ENCODE measurements at regions not wholly inside any gene's neighbourhood (a gene's known extent, or its start where the extent isn't known, plus 50 kb on each side); places are given as distances from the start of the nearest gene placed in this dataset.

DNA sequence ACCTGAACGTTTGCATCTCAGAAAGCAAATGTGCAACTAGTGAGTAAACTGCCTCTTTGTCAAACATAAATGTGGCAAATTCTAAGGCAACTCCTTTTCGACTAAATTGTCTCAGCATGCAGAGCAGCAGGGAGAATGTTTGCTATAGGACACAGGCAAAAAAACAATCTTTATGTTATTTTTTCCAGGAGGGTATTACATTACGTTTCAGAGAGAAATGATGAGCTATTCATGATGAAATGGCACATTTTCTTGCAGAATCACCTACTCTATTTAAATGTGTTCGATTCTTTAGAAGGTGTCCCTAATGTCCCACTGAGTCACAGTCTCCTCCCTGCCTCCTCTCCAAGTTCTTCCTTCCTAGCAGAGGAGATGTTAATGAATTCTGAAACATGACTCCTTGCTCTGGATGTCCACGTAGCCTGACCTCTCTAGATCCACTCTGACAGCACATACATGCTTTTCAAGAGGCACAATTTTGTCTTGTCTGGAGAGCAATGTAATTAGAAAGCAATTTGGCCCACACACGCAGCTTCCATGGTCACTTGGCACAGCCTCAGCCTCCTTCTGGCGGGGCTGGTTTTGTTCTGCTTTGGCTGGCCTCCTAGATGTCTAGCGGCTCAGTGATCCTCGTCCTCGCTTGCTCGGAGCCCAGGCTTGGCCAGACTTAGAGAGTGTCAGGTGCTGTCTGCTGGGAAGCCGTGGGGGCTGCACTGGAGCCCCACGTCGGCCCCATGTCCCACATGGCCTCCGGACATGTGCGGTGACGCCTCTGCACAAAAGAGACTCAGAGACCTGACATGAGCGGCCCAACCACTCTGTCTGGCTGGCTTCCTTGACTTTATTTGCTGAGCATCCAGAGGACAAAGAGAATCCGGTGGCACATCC is 125.7 kb upstream of the ZNF438 start:
- H3K4me1 ChIP-seq (ENCODE audit: control insufficient read depth, insufficient read depth, low read length): peaks cover 10% of the 10 kb centered on the region
- H3K4me3 ChIP-seq (ENCODE audit: low read length in 2 of 2): peak overlapping the region in 1 of 2 donors; percentile 41
- H3K9ac ChIP-seq (ENCODE audit: low read length in 2 of 2): no peak overlapping the region
- H3K27me3 ChIP-seq (ENCODE audit: control insufficient read depth in 1 of 2, insufficient read depth in 2 of 2, low read length in 2 of 2): no peaks in the 10 kb centered on the region
- no peaks in the 10 kb centered on the region for H3K36me3 ChIP-seq (ENCODE audit: control insufficient read depth in 2 of 2, insufficient read depth in 2 of 2, low read length in 2 of 2)
- no peaks in the 10 kb centered on the region for H3K9me3 ChIP-seq (ENCODE audit: control insufficient read depth in 2 of 2, low read length in 2 of 2)
- H3K27ac ChIP-seq (ENCODE audit: low read length): peak overlapping the region; percentile 43

DNA sequence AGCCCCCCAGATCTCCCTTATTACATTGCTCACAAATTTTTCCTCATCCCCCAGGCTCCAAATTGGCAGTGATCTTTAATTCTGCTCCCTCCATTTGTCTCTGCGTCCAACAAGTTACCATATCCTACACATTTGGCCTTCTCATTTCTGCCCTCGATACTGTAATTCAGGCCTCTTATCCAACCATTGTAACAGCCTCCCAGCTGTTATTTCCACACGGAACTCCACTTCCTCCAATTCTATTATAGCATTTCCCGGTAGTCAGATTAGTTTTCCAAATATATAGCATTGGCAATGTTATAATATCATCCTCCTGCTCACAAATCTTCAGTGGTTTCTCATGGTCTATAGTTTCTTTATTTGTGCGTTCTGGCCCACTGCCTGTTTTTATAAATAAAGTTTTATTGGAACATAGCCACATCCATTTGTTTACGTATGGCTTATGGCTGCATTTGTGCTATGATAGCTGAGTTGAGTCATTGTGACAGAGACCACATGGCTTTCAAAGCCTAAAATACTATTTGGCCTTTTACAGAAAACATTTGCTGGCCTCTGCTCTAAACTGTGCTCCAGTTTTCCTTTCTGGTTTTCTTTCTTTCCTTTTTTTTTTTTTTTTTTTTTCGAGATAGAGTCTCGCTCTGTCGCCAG is 126.5 kb upstream of the ZNF438 start:
- no peaks in the 10 kb centered on the region for H3K27me3 ChIP-seq (ENCODE audit: control insufficient read depth in 1 of 2, insufficient read depth in 2 of 2, low read length in 2 of 2)
- H3K4me3 ChIP-seq (ENCODE audit: low read length in 2 of 2): no peak overlapping the region
- H3K36me3 ChIP-seq (ENCODE audit: control insufficient read depth in 2 of 2, insufficient read depth in 2 of 2, low read length in 2 of 2): no peaks in the 10 kb centered on the region
- peaks cover 4% of the 10 kb centered on the region for H3K4me1 ChIP-seq (ENCODE audit: control insufficient read depth, insufficient read depth, low read length)
- H3K27ac ChIP-seq (ENCODE audit: low read length): peak overlapping the region; percentile 43
- H3K9me3 ChIP-seq (ENCODE audit: control insufficient read depth in 2 of 2, low read length in 2 of 2): no peaks in the 10 kb centered on the region
- H3K9ac ChIP-seq (ENCODE audit: low read length in 2 of 2): no peak overlapping the region

DNA sequence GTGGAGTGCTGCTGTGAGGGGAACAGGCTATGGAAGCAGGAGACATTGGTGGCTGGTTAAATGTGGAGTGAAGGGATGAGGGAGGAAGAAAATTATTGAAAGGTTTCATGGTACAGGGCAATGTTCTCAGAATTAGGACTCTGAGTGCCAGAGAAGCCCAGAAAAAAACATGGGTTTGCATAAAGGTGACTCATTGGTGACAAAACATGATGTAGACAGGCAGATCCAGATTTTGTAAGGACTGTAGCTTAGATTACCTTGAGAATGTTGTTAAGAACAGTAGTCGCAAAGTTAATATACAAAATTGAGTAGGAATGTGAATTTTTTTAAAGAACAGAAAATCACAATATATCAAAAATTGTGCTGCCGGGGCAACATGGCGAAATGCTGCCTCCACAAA is 134.9 kb upstream of the ZNF438 start:
- no peaks in the 10 kb centered on the region for H3K27me3 ChIP-seq (ENCODE audit: control insufficient read depth in 1 of 2, insufficient read depth in 2 of 2, low read length in 2 of 2)
- no peak overlapping the region for H3K9ac ChIP-seq (ENCODE audit: low read length in 2 of 2)
- no peak overlapping the region for H3K4me3 ChIP-seq (ENCODE audit: low read length in 2 of 2)
- no peaks in the 10 kb centered on the region for H3K4me1 ChIP-seq (ENCODE audit: control insufficient read depth, insufficient read depth, low read length)
- no peaks in the 10 kb centered on the region for H3K36me3 ChIP-seq (ENCODE audit: control insufficient read depth in 2 of 2, insufficient read depth in 2 of 2, low read length in 2 of 2)
- H3K27ac ChIP-seq (ENCODE audit: low read length): no peak overlapping the region
- peaks cover 0 to 4% of the 10 kb centered on the region in 2 donors for H3K9me3 ChIP-seq (ENCODE audit: control insufficient read depth in 2 of 2, low read length in 2 of 2)

DNA sequence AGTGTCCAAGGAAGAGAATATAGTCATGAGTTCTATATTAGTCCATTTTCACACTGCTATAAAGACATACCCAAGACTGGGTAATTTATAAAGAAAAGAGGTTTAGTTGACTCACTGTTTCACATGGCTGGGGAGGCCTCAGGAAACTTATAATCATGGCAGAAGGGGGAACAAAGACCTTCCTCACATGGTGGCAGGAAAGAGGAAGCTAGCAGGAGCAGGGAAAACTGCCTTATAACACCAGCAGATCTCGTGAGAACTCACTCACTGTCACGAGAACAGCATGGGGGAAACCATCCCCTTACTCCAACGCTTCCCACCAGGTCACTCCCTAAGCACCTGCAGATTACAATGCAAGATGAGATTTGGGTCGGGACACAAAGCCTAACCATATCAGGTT is 139.0 kb upstream of the ZNF438 start:
- H3K27ac ChIP-seq (ENCODE audit: low read length): no peak overlapping the region
- no peaks in the 10 kb centered on the region for H3K4me1 ChIP-seq (ENCODE audit: control insufficient read depth, insufficient read depth, low read length)
- no peaks in the 10 kb centered on the region for H3K36me3 ChIP-seq (ENCODE audit: control insufficient read depth in 2 of 2, insufficient read depth in 2 of 2, low read length in 2 of 2)
- no peak overlapping the region for H3K9ac ChIP-seq (ENCODE audit: low read length in 2 of 2)
- H3K9me3 ChIP-seq (ENCODE audit: control insufficient read depth in 2 of 2, low read length in 2 of 2): peaks cover 0 to 4% of the 10 kb centered on the region in 2 donors
- H3K27me3 ChIP-seq (ENCODE audit: control insufficient read depth in 1 of 2, insufficient read depth in 2 of 2, low read length in 2 of 2): no peaks in the 10 kb centered on the region
- H3K4me3 ChIP-seq (ENCODE audit: low read length in 2 of 2): no peak overlapping the region

DNA sequence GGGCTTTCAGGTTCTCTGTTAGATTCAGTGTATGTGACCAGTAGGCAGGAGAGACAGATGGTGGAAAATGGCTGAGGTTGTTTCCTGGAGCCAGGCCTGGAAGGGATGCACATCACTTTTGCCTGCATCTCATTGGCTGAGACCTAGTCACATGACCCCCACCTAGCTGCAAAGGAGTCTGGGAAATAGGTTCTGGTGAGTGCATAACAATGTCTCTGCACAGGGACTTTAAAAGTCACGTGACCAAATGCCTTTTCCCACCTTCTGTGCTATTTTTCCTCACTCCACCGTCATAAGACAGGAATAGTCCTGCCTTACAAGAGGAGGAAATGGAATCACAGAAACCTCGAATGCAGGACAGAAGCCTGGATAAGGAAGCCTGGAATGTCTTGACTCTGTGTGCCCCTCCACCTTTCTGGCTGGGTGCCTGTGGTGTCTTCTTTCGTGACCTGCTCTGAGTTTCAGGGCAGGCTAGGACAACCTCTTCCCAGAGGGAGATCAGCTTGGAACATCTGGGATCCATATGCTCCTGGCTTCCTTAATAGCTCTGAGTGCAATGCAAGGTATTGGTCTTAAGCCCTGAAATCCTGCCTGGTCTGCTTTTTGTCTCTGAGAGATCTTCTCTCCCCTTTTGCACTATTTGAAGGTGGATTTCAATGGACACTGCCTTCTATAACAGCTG is 139.9 kb upstream of the ZNF438 start:
- no peaks in the 10 kb centered on the region for H3K4me1 ChIP-seq (ENCODE audit: control insufficient read depth, insufficient read depth, low read length)
- no peak overlapping the region for H3K27ac ChIP-seq (ENCODE audit: low read length)
- H3K9ac ChIP-seq (ENCODE audit: low read length in 2 of 2): no peak overlapping the region
- H3K9me3 ChIP-seq (ENCODE audit: control insufficient read depth in 2 of 2, low read length in 2 of 2): peaks cover 0 to 2% of the 10 kb centered on the region in 2 donors
- no peaks in the 10 kb centered on the region for H3K36me3 ChIP-seq (ENCODE audit: control insufficient read depth in 2 of 2, insufficient read depth in 2 of 2, low read length in 2 of 2)
- no peaks in the 10 kb centered on the region for H3K27me3 ChIP-seq (ENCODE audit: control insufficient read depth in 1 of 2, insufficient read depth in 2 of 2, low read length in 2 of 2)
- no peak overlapping the region for H3K4me3 ChIP-seq (ENCODE audit: low read length in 2 of 2)

DNA sequence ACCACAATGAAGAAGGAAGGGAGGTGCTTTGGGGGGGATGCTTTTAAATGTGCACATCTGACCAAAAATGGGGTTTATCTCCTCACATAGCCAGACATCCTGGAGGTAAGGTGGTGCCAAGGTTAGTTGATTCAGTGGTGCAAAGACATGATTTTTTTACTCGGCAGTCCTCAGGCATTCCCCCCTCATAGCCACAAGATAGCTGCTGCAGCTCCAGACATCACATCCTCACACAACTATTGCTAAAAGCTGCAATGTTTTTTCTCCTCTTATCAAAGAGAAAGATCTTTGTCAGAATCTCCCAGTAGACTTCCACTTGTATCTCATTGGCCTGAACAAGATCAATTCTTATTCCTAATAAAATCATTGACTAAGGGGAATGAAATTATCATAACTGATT is 141.3 kb upstream of the ZNF438 start:
- H3K9me3 ChIP-seq (ENCODE audit: control insufficient read depth in 2 of 2, low read length in 2 of 2): peaks cover 0 to 2% of the 10 kb centered on the region in 2 donors
- no peak overlapping the region for H3K4me3 ChIP-seq (ENCODE audit: low read length in 2 of 2)

DNA sequence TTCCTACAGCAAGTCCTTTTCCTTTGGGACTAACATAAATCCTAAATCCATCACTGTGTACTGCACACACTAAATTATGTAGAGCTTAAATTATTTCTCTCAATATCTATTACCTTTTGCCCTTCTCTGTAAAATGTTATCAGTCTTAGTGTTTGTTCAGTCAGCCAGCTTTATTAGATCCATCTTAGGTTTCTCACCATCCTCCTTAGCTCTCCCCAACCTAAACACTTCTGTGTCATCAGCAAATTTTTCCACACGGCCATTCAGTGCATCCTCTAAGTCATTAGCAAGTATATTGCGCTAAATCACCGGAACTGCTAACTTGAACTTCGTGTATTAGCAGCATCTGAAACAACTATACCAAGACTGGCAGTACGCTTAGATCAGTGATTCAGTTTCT is 142.1 kb upstream of the ZNF438 start:
- Histone ChIP-seq H3K27me3 (ENCODE audit: control insufficient read depth in 1 of 2, insufficient read depth in 2 of 2, low read length in 2 of 2) (no peaks in the 10 kb centered on the region), H3K27ac (ENCODE audit: low read length) (no peak overlapping the region), H3K9ac (ENCODE audit: low read length in 2 of 2) (no peak overlapping the region), H3K36me3 (ENCODE audit: control insufficient read depth in 2 of 2, insufficient read depth in 2 of 2, low read length in 2 of 2) (no peaks in the 10 kb centered on the region), H3K4me3 (ENCODE audit: low read length in 2 of 2) (no peak overlapping the region), H3K4me1 (ENCODE audit: control insufficient read depth, insufficient read depth, low read length) (no peaks in the 10 kb centered on the region), H3K9me3 (ENCODE audit: control insufficient read depth in 2 of 2, low read length in 2 of 2) (peaks cover 0 to 2% of the 10 kb centered on the region in 2 donors)

More for the DNA sequence above, 141.3 kb upstream of the ZNF438 start:
- no peak overlapping the region for H3K9ac ChIP-seq (ENCODE audit: low read length in 2 of 2)
- no peak overlapping the region for H3K27ac ChIP-seq (ENCODE audit: low read length)
- H3K27me3 ChIP-seq (ENCODE audit: control insufficient read depth in 1 of 2, insufficient read depth in 2 of 2, low read length in 2 of 2): no peaks in the 10 kb centered on the region
- no peaks in the 10 kb centered on the region for H3K36me3 ChIP-seq (ENCODE audit: control insufficient read depth in 2 of 2, insufficient read depth in 2 of 2, low read length in 2 of 2)
- H3K4me1 ChIP-seq (ENCODE audit: control insufficient read depth, insufficient read depth, low read length): no peaks in the 10 kb centered on the region

DNA sequence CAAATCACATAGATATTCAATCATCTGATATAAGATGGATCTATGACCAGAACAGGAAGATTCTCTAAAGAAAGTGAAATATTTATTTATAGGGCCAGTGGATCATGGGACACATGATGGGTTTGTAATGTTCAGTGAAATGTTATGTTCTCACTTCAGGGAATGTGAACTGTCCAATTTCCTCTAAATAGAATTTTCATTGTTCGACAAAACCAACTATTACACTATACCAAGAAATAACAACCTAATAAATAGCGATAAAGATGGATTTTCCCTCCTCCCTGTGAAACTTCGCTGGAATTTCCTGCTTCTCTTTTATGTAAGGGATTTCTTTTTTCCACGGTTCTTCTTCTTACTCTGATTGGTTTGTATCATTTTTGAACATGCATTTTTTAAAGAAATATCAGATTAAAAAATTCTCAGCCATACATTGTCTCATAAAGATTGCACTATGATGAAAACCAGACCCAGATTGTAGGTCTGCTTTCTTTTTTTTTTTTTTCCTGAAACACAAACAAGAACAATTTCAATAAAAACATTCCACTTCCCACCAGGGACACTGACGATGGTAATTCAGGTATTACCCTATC is 139.8 kb upstream of the ZEB1 start:
- no peaks in the 10 kb centered on the region for H3K36me3 ChIP-seq (ENCODE audit: control insufficient read depth in 2 of 2, insufficient read depth in 2 of 2, low read length in 2 of 2)

DNA sequence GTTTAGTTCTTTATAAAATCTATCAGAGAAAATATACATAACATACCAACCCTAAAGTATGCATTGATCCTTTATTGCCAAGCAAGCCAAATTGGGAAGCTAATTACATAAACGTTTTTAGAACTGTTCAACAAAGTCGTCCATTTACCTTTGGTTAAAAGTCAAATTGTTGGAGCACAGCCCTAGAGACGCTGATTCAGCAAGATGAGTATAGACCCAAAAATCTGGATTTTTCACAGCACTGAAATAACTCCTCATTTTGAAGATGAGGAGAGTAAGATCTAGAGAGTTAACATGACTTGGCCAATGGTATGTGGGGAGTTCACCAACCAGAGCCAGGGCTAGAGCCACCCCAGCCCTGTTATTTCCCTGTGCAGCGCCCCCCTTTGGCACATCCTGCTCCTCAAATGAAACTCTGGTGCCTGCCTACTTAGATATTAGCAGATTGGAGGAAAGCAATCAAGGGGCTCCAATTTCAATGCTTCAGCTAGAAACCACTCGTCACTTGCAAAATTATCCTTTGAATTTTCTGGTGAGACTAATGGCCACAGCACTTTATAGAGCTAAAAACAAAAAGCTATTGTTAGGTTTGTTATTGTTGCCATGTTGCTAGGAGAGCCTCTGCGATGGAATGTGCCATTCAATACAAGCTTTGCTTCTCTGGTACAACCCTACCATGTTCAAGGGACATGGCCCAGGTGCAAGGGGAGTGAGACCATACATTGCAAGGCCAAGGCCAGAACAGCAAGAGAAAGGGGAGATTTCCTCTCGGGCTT is 132.6 kb upstream of the ZEB1 start:
- H3K27me3 ChIP-seq (ENCODE audit: control insufficient read depth in 1 of 2, insufficient read depth in 2 of 2, low read length in 2 of 2): no peaks in the 10 kb centered on the region
- no peaks in the 10 kb centered on the region for H3K36me3 ChIP-seq (ENCODE audit: control insufficient read depth in 2 of 2, insufficient read depth in 2 of 2, low read length in 2 of 2)
- H3K4me3 ChIP-seq (ENCODE audit: low read length in 2 of 2): peak overlapping the region in 1 of 2 donors; percentile 37
- H3K4me1 ChIP-seq (ENCODE audit: control insufficient read depth, insufficient read depth, low read length): peaks cover 7% of the 10 kb centered on the region
- H3K9me3 ChIP-seq (ENCODE audit: control insufficient read depth in 2 of 2, low read length in 2 of 2): no peaks in the 10 kb centered on the region
- no peak overlapping the region for H3K27ac ChIP-seq (ENCODE audit: low read length)
- no peak overlapping the region for H3K9ac ChIP-seq (ENCODE audit: low read length in 2 of 2)

More for the DNA sequence above, 139.8 kb upstream of the ZEB1 start:
- no peaks in the 10 kb centered on the region for H3K27me3 ChIP-seq (ENCODE audit: control insufficient read depth in 1 of 2, insufficient read depth in 2 of 2, low read length in 2 of 2)
- no peaks in the 10 kb centered on the region for H3K9me3 ChIP-seq (ENCODE audit: control insufficient read depth in 2 of 2, low read length in 2 of 2)
- H3K27ac ChIP-seq (ENCODE audit: low read length): no peak overlapping the region
- H3K9ac ChIP-seq (ENCODE audit: low read length in 2 of 2): no peak overlapping the region
- no peaks in the 10 kb centered on the region for H3K4me1 ChIP-seq (ENCODE audit: control insufficient read depth, insufficient read depth, low read length)
- no peak overlapping the region for H3K4me3 ChIP-seq (ENCODE audit: low read length in 2 of 2)

DNA sequence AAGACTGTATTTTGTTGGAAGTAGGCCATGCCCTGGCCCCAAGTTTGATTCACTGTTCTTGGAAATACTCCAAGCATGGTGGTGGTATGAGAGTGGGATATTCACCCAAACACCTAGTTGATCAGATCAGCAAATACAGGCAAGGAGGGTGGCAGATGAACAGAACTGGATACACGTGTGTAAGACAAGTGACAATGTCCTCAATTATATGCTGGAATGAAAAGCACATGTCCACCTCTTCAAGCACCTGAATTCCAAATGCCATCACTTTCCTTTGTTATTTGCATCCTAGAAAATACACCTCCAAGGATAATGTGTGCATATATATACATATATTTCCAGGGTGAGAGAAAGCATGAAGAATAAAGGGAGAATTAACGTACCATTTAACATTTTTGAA is 131.8 kb upstream of the ZEB1 start:
- no peaks in the 10 kb centered on the region for H3K36me3 ChIP-seq (ENCODE audit: control insufficient read depth in 2 of 2, insufficient read depth in 2 of 2, low read length in 2 of 2)
- peaks cover 7% of the 10 kb centered on the region for H3K4me1 ChIP-seq (ENCODE audit: control insufficient read depth, insufficient read depth, low read length)
- no peaks in the 10 kb centered on the region for H3K27me3 ChIP-seq (ENCODE audit: control insufficient read depth in 1 of 2, insufficient read depth in 2 of 2, low read length in 2 of 2)
- no peak overlapping the region for H3K9ac ChIP-seq (ENCODE audit: low read length in 2 of 2)
- H3K9me3 ChIP-seq (ENCODE audit: control insufficient read depth in 2 of 2, low read length in 2 of 2): no peaks in the 10 kb centered on the region
- H3K27ac ChIP-seq (ENCODE audit: low read length): no peak overlapping the region
- H3K4me3 ChIP-seq (ENCODE audit: low read length in 2 of 2): no peak overlapping the region

Measured in stomach smooth muscle (tissue), 2 donors.